ENCODE measurements at regions not wholly inside any gene's neighbourhood (a gene's known extent, or its start where the extent isn't known, plus 50 kb on each side); places are given as distances from the start of the nearest gene placed in this dataset.

DNA sequence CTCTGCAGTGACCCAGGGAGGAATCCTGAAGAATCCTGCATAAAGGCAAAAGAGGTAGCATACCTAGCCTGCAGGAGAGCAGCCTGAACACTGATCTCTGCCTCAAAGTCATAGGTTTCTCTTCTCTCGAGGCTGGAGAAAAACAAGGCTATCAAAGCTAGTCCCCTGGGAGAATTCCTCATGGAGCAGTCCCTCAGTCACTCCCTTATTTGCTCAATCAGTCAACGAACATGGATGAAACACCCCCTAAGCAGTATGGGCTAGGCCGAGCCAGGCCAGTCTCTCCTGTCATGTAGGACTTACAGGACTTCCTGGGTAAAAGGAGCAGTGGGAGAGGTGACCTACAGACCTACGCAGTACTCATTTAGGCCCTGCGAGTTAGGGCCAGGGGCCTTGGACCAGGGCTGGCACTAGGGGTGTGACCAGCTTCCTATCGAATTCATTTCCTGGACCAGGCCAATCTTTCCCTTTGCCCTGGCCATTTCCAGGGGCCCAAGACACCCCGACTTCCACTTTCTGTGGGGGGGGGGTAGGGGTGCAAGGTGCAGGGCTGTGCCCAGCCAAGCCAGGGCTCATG is 164.1 kb downstream of the EFNB1 start:
- TF ChIP-seq CEBPB (IDR thresholded peaks at IDR 0.05; ENCODE audit: low read depth, low read length) = no peak
- TF ChIP-seq MAFK (IDR thresholded peaks at IDR 0.05; ENCODE audit: low read depth, low read length) = no peak
- TF ChIP-seq, protein P1, sequence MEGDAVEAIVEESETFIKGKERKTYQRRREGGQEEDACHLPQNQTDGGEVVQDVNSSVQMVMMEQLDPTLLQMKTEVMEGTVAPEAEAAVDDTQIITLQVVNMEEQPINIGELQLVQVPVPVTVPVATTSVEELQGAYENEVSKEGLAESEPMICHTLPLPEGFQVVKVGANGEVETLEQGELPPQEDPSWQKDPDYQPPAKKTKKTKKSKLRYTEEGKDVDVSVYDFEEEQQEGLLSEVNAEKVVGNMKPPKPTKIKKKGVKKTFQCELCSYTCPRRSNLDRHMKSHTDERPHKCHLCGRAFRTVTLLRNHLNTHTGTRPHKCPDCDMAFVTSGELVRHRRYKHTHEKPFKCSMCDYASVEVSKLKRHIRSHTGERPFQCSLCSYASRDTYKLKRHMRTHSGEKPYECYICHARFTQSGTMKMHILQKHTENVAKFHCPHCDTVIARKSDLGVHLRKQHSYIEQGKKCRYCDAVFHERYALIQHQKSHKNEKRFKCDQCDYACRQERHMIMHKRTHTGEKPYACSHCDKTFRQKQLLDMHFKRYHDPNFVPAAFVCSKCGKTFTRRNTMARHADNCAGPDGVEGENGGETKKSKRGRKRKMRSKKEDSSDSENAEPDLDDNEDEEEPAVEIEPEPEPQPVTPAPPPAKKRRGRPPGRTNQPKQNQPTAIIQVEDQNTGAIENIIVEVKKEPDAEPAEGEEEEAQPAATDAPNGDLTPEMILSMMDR (conservative IDR thresholded peaks at IDR 0.05; ENCODE audit: low read depth, low read length) = no peak
- no peak for TF ChIP-seq POLR2A (IDR thresholded peaks at IDR 0.05; ENCODE audit: low read depth, low read length)
- TF ChIP-seq RAD21 (IDR thresholded peaks at IDR 0.05; ENCODE audit: low read length) = no peak
- no peak for TF ChIP-seq CHD1 (IDR thresholded peaks at IDR 0.05; ENCODE audit: low read depth, low read length)
- TF ChIP-seq BHLHE40 (IDR thresholded peaks at IDR 0.05; ENCODE audit: low read depth, low read length) = no peak
- TF ChIP-seq RCOR1 (IDR thresholded peaks at IDR 0.05; ENCODE audit: insufficient replicate concordance, low read length) = no peak
- TF ChIP-seq, protein P2, sequence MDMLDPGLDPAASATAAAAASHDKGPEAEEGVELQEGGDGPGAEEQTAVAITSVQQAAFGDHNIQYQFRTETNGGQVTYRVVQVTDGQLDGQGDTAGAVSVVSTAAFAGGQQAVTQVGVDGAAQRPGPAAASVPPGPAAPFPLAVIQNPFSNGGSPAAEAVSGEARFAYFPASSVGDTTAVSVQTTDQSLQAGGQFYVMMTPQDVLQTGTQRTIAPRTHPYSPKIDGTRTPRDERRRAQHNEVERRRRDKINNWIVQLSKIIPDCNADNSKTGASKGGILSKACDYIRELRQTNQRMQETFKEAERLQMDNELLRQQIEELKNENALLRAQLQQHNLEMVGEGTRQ (IDR thresholded peaks at IDR 0.05; ENCODE audit: low read depth, low read length) = no peak
- no peak for TF ChIP-seq RFX5 (IDR thresholded peaks at IDR 0.05; ENCODE audit: low read depth, low read length)
- TF ChIP-seq SMC3 (IDR thresholded peaks at IDR 0.05; ENCODE audit: low read depth, low read length) = no peak

Data from IMR-90 (cell line).